IPS-15b (cell line): ENCODE measurements at regions not wholly inside any gene's neighbourhood (a gene's known extent, or its start where the extent isn't known, plus 50 kb on each side); places are given as distances from the start of the nearest gene placed in this dataset.
"Not testable (repeated sequence)": the region's sequence is repeated elsewhere in the genome, so short reads cannot be mapped to it uniquely, and the experiment has no call there.

ENCODE experiments used
- H3K27me3 ChIP-seq: one replicate; pipeline ENCODE4 v1.6.1; 2013; ENCODE audit warnings: low read length; ENCODE audit not compliant: control insufficient read depth, insufficient read depth
- H3K36me3 ChIP-seq: one replicate; pipeline ENCODE4 v1.6.1; 2013; ENCODE audit warnings: low read length; ENCODE audit not compliant: control insufficient read depth, insufficient read depth
- H3K4me1 ChIP-seq: one replicate; pipeline ENCODE4 v1.6.1; 2013; ENCODE audit warnings: mild to moderate bottlenecking, low read length; ENCODE audit not compliant: control insufficient read depth, insufficient read depth
- H3K4me3 ChIP-seq: one replicate; pipeline ENCODE4 v1.5.1; 2013; ENCODE audit warnings: low read depth, low read length
- H3K9ac ChIP-seq: one replicate; pipeline ENCODE4 v1.6.1; 2013; ENCODE audit warnings: low read depth, mild to moderate bottlenecking, low read length
- H3K9me3 ChIP-seq: one replicate; pipeline ENCODE4 v1.6.1; 2013; ENCODE audit warnings: mild to moderate bottlenecking, low read length; ENCODE audit not compliant: control insufficient read depth, insufficient read depth

- H3K4me1 ChIP-seq: no peaks in the 10 kb centered on the region
- H3K36me3 ChIP-seq: no peaks in the 10 kb centered on the region
- no peaks in the 10 kb centered on the region for H3K9me3 ChIP-seq
- no peak overlapping the region for H3K9ac ChIP-seq
- H3K4me3 ChIP-seq: no peak overlapping the region
- no peaks in the 10 kb centered on the region for H3K27me3 ChIP-seq
These were observed 160.7 kb upstream of the MAN1A1 start for GRCh38 chr6:119510246-119510645.

DNA sequence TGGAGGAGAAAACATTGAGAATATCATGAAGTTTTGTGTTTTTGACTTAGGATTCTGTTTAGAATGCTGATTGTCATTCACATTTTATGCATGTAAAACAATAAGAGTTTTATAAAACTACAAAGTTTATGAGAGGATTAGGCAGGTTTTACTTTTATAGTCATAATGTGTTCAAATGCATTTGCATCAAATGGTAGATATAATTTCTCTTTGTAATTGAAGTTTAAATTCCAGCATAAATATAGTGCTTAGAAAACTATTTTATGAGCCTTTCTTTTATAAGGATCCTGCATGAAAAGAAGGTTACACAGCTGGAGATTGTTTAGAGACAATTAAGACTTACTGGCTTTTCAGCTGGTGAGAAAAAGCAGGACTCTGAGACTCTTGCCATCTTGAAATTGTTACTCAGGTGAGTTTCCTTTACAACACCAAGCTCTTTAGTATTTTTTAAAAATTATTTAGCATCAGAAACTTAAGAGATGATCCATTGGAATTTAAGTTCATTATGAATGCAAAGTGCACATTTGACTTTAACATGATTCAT lies 157.1 kb upstream of the MAN1A1 start:
- H3K9ac ChIP-seq: no peak overlapping the region
- H3K4me3 ChIP-seq: no peak overlapping the region
- no peaks in the 10 kb centered on the region for H3K36me3 ChIP-seq
- H3K4me1 ChIP-seq: no peaks in the 10 kb centered on the region
- no peaks in the 10 kb centered on the region for H3K9me3 ChIP-seq
- no peaks in the 10 kb centered on the region for H3K27me3 ChIP-seq

DNA sequence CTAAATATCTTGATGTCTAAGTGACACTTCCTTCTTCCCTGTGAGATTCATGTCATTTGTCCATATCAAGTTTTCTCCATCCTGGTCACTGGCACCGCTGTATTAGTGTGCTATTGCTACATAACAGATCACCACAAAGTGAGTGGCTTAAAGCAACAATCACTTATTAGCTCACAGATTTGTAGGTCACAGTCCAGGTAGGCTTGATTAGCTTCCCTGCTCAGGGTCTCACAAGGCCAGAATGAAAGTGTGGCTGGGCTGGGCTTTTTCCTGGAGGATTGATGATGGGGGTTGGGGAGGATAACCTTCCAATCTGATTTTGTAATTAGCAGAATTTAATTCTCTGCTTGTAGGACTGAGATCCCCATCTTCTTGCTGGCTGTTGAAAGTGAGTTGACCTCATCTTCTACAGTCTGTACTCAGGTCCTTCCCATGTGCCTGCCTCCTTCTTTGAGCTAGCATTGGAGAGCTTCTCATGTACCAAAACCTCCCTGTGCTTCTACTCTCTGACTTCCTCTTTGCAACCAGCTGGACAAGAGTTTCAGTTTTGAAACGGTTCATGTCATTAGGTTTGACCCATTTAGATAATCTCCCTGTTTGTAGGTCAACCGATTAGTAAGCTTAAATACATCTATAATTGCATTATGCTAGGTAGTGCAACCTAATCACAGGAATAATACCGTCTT lies 152.4 kb upstream of the MAN1A1 start:
- H3K9me3 ChIP-seq: no peaks in the 10 kb centered on the region
- no peak overlapping the region for H3K9ac ChIP-seq
- H3K36me3 ChIP-seq: no peaks in the 10 kb centered on the region
- no peak overlapping the region for H3K4me3 ChIP-seq
- H3K27me3 ChIP-seq: no peaks in the 10 kb centered on the region
- no peaks in the 10 kb centered on the region for H3K4me1 ChIP-seq

GRCh38 chr6:119499797-119500196 lies 150.2 kb upstream of the MAN1A1 start:
- Histone ChIP-seq H3K4me3 (no peak overlapping the region), H3K9me3 (no peaks in the 10 kb centered on the region), H3K9ac (no peak overlapping the region), H3K4me1 (no peaks in the 10 kb centered on the region), H3K27me3 (no peaks in the 10 kb centered on the region), H3K36me3 (no peaks in the 10 kb centered on the region)

- Histone ChIP-seq H3K4me3 (no peak overlapping the region), H3K4me1 (no peaks in the 10 kb centered on the region)
These were observed 148.6 kb upstream of the MAN1A1 start for GRCh38 chr6:119497988-119498727.

DNA sequence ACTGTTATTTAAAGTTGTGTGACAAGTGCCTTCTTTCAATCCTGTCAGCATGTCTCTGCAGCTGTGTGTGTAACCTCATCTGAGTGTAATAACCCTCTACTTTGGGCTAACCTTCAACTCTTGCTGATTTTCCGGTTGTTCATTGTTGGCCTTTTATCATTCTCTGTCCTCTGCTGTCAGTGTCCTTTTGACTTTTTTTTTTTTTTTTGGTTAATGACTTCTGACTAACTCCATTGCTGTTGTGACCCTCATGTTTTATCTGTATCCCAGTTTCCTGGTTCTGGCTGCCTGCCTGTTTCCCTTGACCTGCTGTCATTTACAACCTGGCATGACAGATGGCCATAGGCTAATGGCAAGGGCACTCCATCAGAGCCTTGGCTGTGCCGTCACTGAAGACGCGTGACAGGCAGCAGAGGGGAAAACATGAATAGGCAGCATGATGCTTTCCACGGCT lies 145.7 kb upstream of the MAN1A1 start:
- no peaks in the 10 kb centered on the region for H3K27me3 ChIP-seq

More at GRCh38 chr6:119497988-119498727, 148.6 kb upstream of the MAN1A1 start:
- H3K9me3 ChIP-seq: no peaks in the 10 kb centered on the region
- H3K36me3 ChIP-seq: no peaks in the 10 kb centered on the region
- H3K27me3 ChIP-seq: no peaks in the 10 kb centered on the region
- no peak overlapping the region for H3K9ac ChIP-seq

GRCh38 chr6:119493980-119494379 lies 144.4 kb upstream of the MAN1A1 start:
- no peaks in the 10 kb centered on the region for H3K4me1 ChIP-seq
- no peak overlapping the region for H3K9ac ChIP-seq
- H3K27me3 ChIP-seq: no peaks in the 10 kb centered on the region
- H3K4me3 ChIP-seq: no peak overlapping the region
- no peaks in the 10 kb centered on the region for H3K9me3 ChIP-seq
- H3K36me3 ChIP-seq: no peaks in the 10 kb centered on the region

More for the DNA sequence above, 145.7 kb upstream of the MAN1A1 start:
- Histone ChIP-seq H3K4me1 (no peaks in the 10 kb centered on the region), H3K36me3 (no peaks in the 10 kb centered on the region), H3K9ac (no peak overlapping the region), H3K9me3 (no peaks in the 10 kb centered on the region), H3K4me3 (no peak overlapping the region)

- H3K9ac ChIP-seq, H3K4me3 ChIP-seq, H3K27me3 ChIP-seq, H3K9me3 ChIP-seq, H3K36me3 ChIP-seq, H3K4me1 ChIP-seq: not testable (repeated sequence)
These were observed 141.6 kb upstream of the MAN1A1 start for GRCh38 chr6:119491112-119491511.

- not testable (repeated sequence) for H3K4me3 ChIP-seq, H3K27me3 ChIP-seq, H3K9me3 ChIP-seq, H3K9ac ChIP-seq, H3K4me1 ChIP-seq, H3K36me3 ChIP-seq
These were observed 140.5 kb upstream of the MAN1A1 start for GRCh38 chr6:119490050-119490449.

DNA sequence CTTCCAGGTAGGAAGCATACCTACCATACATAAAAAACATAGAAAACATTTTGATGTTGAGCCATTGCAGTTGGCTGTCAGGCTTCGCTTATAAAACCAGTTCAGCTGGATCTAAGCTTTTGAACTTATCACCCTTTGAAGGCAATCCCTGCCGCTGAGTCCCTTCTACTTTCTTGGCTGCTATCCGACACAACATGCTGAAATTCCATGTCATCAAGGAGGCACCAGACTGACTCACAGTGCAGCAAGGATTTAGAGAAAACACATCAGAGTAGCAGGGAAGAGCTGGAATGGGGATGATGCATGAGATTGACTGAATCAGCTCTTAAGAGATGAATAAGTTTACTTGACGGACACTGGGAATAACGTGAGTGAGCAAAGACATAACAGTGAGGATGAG lies 135.0 kb upstream of the MAN1A1 start:
- H3K9ac ChIP-seq: no peak overlapping the region
- no peaks in the 10 kb centered on the region for H3K36me3 ChIP-seq
- H3K9me3 ChIP-seq: no peaks in the 10 kb centered on the region
- no peaks in the 10 kb centered on the region for H3K27me3 ChIP-seq
- H3K4me3 ChIP-seq: no peak overlapping the region
- no peaks in the 10 kb centered on the region for H3K4me1 ChIP-seq

DNA sequence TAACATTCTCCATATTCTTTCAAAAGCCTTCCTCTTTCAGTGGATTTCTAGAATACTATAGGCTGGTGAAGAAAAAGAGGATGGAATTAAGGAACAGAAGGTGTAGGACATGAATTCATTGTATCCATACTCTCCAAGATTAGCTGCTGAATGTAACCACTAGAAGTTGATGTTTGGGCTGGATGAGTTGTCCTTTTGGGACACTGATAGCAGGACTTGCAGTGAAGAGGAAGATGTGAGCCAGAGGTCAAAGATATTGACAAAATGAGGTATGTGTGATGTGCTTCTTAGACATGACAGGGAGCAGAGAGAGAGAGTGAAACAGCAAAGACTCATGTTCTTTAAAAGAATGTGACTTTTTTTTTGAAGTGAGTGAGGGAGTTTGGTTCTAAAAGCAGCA lies 134.3 kb upstream of the MAN1A1 start:
- Histone ChIP-seq H3K4me1 (no peaks in the 10 kb centered on the region), H3K9ac (no peak overlapping the region), H3K36me3 (no peaks in the 10 kb centered on the region), H3K27me3 (no peaks in the 10 kb centered on the region), H3K4me3 (no peak overlapping the region), H3K9me3 (no peaks in the 10 kb centered on the region)

DNA sequence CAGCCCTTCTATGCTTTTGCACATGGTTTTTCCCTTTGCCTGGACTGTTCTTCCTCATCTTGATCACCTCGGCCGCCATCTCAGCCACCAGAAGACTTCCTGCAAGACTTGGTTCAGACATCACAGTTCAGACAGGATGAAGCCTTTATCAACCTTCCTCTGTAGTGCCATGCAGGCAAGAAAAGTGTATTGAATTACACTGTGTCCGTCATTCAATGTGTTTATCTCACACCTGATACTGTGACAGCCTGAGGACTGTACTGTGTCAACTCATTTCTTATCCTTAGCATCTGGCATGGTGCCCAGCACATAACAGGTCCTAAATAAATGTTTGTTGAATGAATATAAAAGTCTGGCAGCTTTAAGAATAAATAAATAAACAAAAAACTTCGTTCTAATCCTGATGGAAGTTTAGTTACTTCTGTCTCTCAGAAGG lies 133.3 kb upstream of the MAN1A1 start:
- H3K4me1 ChIP-seq: no peaks in the 10 kb centered on the region
- H3K36me3 ChIP-seq: no peaks in the 10 kb centered on the region
- no peak overlapping the region for H3K9ac ChIP-seq
- no peaks in the 10 kb centered on the region for H3K9me3 ChIP-seq
- H3K27me3 ChIP-seq: no peaks in the 10 kb centered on the region
- no peak overlapping the region for H3K4me3 ChIP-seq
